GM13976 (cell line): ENCODE measurements at regions not wholly inside any gene's neighbourhood (a gene's known extent, or its start where the extent isn't known, plus 50 kb on each side); places are given as distances from the start of the nearest gene placed in this dataset.
"Not testable (repeated sequence)": the region's sequence is repeated elsewhere in the genome, so short reads cannot be mapped to it uniquely, and the experiment has no call there.

Experiments
- DNase-seq: peaks from one replicate; pipeline ENCODE4 v3.0.0; 2012; ENCODE audit warnings: low spot score
- CTCF ChIP-seq: IDR thresholded peaks from 2 replicates; pipeline ENCODE4 v1.5.1; 2012; ENCODE audit warnings: borderline replicate concordance, mild to moderate bottlenecking; ENCODE audit not compliant: insufficient read depth; ENCODE audit errors: extremely low read depth, missing control alignments, control extremely low read depth
- in situ Hi-C: fragments of 300-500 bp; cut with MboI; formaldehyde crosslinking; loops from one replicate; pipeline ENCODE4 v1.12.0; 2022; ENCODE audit warnings: low sequenced_read_pairs, mixed read lengths, inconsistent platforms; ENCODE audit not compliant: unreplicated experiment

DNA sequence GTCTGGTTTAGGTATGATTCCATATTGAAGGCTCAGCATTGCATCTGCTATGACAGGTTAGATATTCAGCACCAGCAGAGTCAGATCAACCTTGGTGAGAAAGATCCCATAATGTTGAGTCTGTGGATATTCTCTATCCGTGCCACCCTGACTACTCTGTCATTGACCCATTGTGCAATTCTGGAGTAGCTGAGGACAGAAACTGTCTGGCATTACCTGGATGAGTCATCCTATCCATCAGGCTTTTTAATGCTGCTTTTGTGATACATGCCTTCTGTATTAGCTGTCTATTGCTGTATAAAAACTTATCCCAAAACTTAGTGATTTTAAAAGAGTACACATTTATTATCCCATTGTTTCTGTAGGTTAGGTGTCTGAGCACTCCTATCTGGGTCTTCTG lies 189.1 kb upstream of the FAT3 start:
- no peak for TF ChIP-seq CTCF
- no peak for DNase-seq
- in situ Hi-C loops, result no loop called here

DNA sequence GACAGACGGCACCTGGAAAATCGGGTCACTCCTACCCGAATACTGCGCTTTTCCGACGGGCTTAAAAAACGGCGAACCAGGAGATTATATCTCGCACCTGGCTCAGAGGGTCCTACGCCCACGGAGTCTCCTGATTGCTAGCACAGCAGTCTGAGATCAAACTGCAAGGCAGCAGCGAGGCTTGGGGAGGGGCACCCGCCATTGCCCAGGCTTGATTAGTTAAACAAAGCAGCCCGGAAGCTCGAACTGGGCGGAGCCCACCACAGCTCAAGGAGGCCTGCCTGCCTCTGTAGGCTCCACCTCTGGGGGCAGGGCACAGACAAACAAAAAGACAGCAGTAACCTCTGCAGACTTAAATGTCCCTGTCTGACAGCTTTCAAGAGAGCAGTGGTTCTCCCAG lies 197.5 kb upstream of the FAT3 start:
- DNase-seq, in situ Hi-C loops: not testable (repeated sequence)

DNA sequence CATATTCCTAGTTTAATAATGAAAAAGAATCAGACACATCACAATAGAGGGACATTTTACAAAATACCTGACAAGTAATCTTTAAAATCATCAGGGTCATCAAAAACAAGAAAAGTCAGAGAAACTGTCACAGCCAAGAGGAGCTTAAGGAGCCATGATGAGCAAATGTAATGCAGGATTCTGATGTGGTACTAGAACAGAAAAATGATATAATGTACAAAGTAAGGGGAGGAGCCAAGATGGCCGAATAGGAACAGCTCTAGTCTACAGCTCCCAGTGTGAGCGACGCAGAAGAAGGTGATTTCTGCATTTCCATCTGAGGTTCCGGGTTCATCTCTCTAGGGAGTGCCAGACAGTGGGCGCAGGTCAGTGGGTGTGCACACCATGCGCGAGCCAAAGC lies 198.0 kb upstream of the FAT3 start:
- in situ Hi-C loops, result no loop called here
- TF ChIP-seq CTCF, result no peak
- no peak for DNase-seq

GRCh38 chr11:92024788-92025187 lies 199.8 kb upstream of the FAT3 start:
- in situ Hi-C loops, result no loop called here
- no peak for DNase-seq
- no peak for TF ChIP-seq CTCF

DNA sequence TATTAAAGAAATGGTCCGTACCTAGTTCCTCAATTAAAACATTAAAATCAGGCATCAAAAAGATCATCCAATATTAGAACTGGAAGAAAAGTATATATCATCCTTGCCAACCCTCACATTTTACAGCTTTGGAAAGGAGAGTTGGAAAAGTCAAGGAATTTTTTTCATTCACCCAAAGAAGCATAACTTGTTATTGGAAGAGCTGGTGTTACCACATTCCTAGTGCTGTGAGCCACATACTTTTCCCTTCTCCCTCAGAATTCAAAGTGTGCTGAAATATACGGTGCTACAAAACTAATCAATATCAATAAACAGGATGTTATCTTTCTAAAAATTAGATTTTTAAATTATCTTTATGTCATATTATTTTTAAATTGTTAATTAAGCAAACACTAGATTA lies 202.1 kb upstream of the FAT3 start:
- TF ChIP-seq CTCF, result no peak
- in situ Hi-C loops, result no loop called here
- no peak for DNase-seq

GRCh38 chr11:92018332-92018731 lies 206.3 kb upstream of the FAT3 start:
- TF ChIP-seq CTCF, result no peak
- no peak for DNase-seq
- in situ Hi-C loops, result no loop called here

- DNase-seq, result no peak
- no peak for TF ChIP-seq CTCF
- in situ Hi-C loops, result no loop called here
Observed at GRCh38 chr11:92008249-92008648, 216.4 kb upstream of the FAT3 start.
